ENCODE measurements at regions not wholly inside any gene's neighbourhood (a gene's known extent, or its start where the extent isn't known, plus 50 kb on each side); places are given as distances from the start of the nearest gene placed in this dataset.
A peak's percentile ranks its signal among the peaks of the same experiment; 100 is the strongest.

- 0% methylated on average over 8 of the region's 8 CpGs for WGBS (ENCODE audit: insufficient coverage, low coverage, missing lambda C conversion rate)
- Histone ChIP-seq H3K4me2 (ENCODE audit: insufficient read depth, low read length) (no peak overlapping the region), H3K36me3 (ENCODE audit: control insufficient read depth, insufficient read depth, low read length) (no peaks in the 10 kb centered on the region), H3K27ac (ENCODE audit: extremely low read depth, low read depth, low read length) (no peak overlapping the region), H3K4me1 (replicated peaks in 1 of 2; ENCODE audit: control insufficient read depth in 2 of 2, insufficient read depth in 2 of 2, low read length in 2 of 2) (no peaks in the 10 kb centered on the region), H3K4me3 (no peak overlapping the region), H2AFZ (ENCODE audit: low read depth, low read length) (no peak overlapping the region), H3K9me3 (replicated peaks; ENCODE audit: control insufficient read depth, insufficient read depth, low read depth, low read length) (no peaks in the 10 kb centered on the region), H3K27me3 (ENCODE audit: control insufficient read depth in 2 of 2, insufficient read depth in 2 of 2, low read length in 2 of 2) (peaks cover 3 to 42% of the 10 kb centered on the region in 2 experiments; a peak in 4 of 5 replicates), H3K9ac (ENCODE audit: insufficient read depth in 1 of 2, low read depth in 2 of 2, low read length in 2 of 2) (no peak overlapping the region), H3K9me1 (ENCODE audit: control insufficient read depth, insufficient read depth, low read length) (no peaks in the 10 kb centered on the region), H4K20me1 (replicated peaks; ENCODE audit: control insufficient read depth, insufficient read depth, low read length) (peaks cover 6% of the 10 kb centered on the region), H3K79me2 (ENCODE audit: control insufficient read depth, insufficient read depth, low read length) (no peaks in the 10 kb centered on the region)
- ATAC-seq (no peak), FAIRE-seq (no peak), DNase-seq (ENCODE audit: extremely low read depth in 1 of 4, low spot score in 3 of 4) (no peak)
- ChIA-PET POLR2A (interaction anchor here (1.3 kb wide), 1 partner anchor 11 kb away, joined by 3 read pairs; no protein-coding TSS in a partner anchor), CTCF (ENCODE audit: low intra/inter-chr PET ratio) (no interaction called here)
- no TSS peak for BruUV-seq (replicated peaks)
- in situ Hi-C loops (cut with MboI) (no loop called here), intact Hi-C loops (cut with micrococcal nuclease) (no loop called here)
- TF ChIP-seq ZNF445 (CRISPR knock-in tag; IDR thresholded peaks at IDR 0.05; ENCODE audit: low read depth) (no peak), ZFP36 (IDR thresholded peaks at IDR 0.05; ENCODE audit: low read depth, low read length, partially characterized antibody) (peak; percentile 58), RBM25 (IDR thresholded peaks at IDR 0.05; ENCODE audit: low read depth, low read length, severe bottlenecking) (peak; percentile 79)
These were observed 384.0 kb downstream of the SHANK2 start for GRCh38 chr11:70868341-70868885.

GRCh38 chr11:70869054-70869453 is 383.3 kb downstream of the SHANK2 start:
- BruUV-seq (replicated peaks): no TSS peak
- ChIA-PET CTCF (ENCODE audit: low intra/inter-chr PET ratio) (no interaction called here), POLR2A (interaction anchor here (1.3 kb wide), 1 partner anchor 11 kb away, joined by 3 read pairs; no protein-coding TSS in a partner anchor)
- H3K27ac ChIP-seq (ENCODE audit: extremely low read depth, low read depth, low read length): no peak overlapping the region
- H3K9ac ChIP-seq (ENCODE audit: insufficient read depth in 1 of 2, low read depth in 2 of 2, low read length in 2 of 2): no peak overlapping the region
- H3K9me1 ChIP-seq (ENCODE audit: control insufficient read depth, insufficient read depth, low read length): no peaks in the 10 kb centered on the region
- WGBS (ENCODE audit: insufficient coverage, low coverage, missing lambda C conversion rate): 0% methylated on average over 10 of the region's 10 CpGs
- DNase-seq (ENCODE audit: extremely low read depth in 1 of 4, low spot score in 3 of 4): no peak
- FAIRE-seq: no peak
- no peak for ATAC-seq
- no peaks in the 10 kb centered on the region for H3K36me3 ChIP-seq (ENCODE audit: control insufficient read depth, insufficient read depth, low read length)
- no peaks in the 10 kb centered on the region for H3K4me1 ChIP-seq (replicated peaks in 1 of 2; ENCODE audit: control insufficient read depth in 2 of 2, insufficient read depth in 2 of 2, low read length in 2 of 2)
- no peak overlapping the region for H3K4me2 ChIP-seq (ENCODE audit: insufficient read depth, low read length)
- H4K20me1 ChIP-seq (replicated peaks; ENCODE audit: control insufficient read depth, insufficient read depth, low read length): peaks cover 6% of the 10 kb centered on the region
- H3K27me3 ChIP-seq (ENCODE audit: control insufficient read depth in 2 of 2, insufficient read depth in 2 of 2, low read length in 2 of 2): peaks cover 3 to 42% of the 10 kb centered on the region in 2 experiments; a peak in 4 of 5 replicates
- intact Hi-C loops (cut with micrococcal nuclease): no loop called here
- H3K4me3 ChIP-seq: no peak overlapping the region
- no peak overlapping the region for H2AFZ ChIP-seq (ENCODE audit: low read depth, low read length)
- in situ Hi-C loops (cut with MboI): no loop called here
- no peaks in the 10 kb centered on the region for H3K79me2 ChIP-seq (ENCODE audit: control insufficient read depth, insufficient read depth, low read length)
- H3K9me3 ChIP-seq (replicated peaks; ENCODE audit: control insufficient read depth, insufficient read depth, low read depth, low read length): no peaks in the 10 kb centered on the region
- TF ChIP-seq SNRNP70 (optimal IDR thresholded peaks at IDR 0.05; ENCODE audit: low read depth, low read length) (no peak), LEF1 (IDR thresholded peaks at IDR 0.05) (no peak), ETV5 (CRISPR knock-in tag; IDR thresholded peaks at IDR 0.05; ENCODE audit: low read depth) (no peak), ZNF507 (tag; conservative IDR thresholded peaks at IDR 0.05) (no peak), ZNF780A (CRISPR knock-in tag; IDR thresholded peaks at IDR 0.05) (no peak), RBFOX2 (IDR thresholded peaks at IDR 0.05; ENCODE audit: low read depth, low read length) (no peak), RHOXF2B (CRISPR knock-in tag; conservative IDR thresholded peaks at IDR 0.05) (no peak), ZZZ3 (IDR thresholded peaks at IDR 0.05) (no peak), JUND (IDR thresholded peaks at IDR 0.05; ENCODE audit: borderline replicate concordance, low read depth, low read length) (no peak), JUND (tag; IDR thresholded peaks at IDR 0.05; ENCODE audit: borderline replicate concordance, low read depth, low read length) (no peak), POLR2AphosphoS2 (IDR thresholded peaks at IDR 0.05; ENCODE audit: low read length) (no peak), FOXO4 (CRISPR knock-in tag; IDR thresholded peaks at IDR 0.05) (no peak), ZNF24 (IDR thresholded peaks at IDR 0.05) (no peak), MTA1 (IDR thresholded peaks at IDR 0.05; ENCODE audit: borderline replicate concordance) (no peak), FOXA1 (IDR thresholded peaks at IDR 0.05; ENCODE audit: borderline replicate concordance) (no peak), STAT5B (CRISPR knock-in tag; IDR thresholded peaks at IDR 0.05) (no peak)

All from K562 (cell line).